ENCODE measurements at regions not wholly inside any gene's neighbourhood (a gene's known extent, or its start where the extent isn't known, plus 50 kb on each side); places are given as distances from the start of the nearest gene placed in this dataset.

- Histone ChIP-seq H3K27me3 (ENCODE audit: control insufficient read depth in 1 of 2, insufficient read depth in 2 of 2, low read length in 2 of 2) (no peaks in the 10 kb centered on the region), H3K9me3 (ENCODE audit: control insufficient read depth in 1 of 2, insufficient read depth in 1 of 2, low read length in 2 of 2) (no peaks in the 10 kb centered on the region), H3K4me1 (ENCODE audit: insufficient read depth, low read length) (no peaks in the 10 kb centered on the region), H3K36me3 (ENCODE audit: insufficient read depth, low read length) (no peaks in the 10 kb centered on the region), H3K27ac (ENCODE audit: low read depth in 1 of 2, low read length in 2 of 2) (no peak overlapping the region), H3K4me3 (ENCODE audit: low read length) (no peak overlapping the region)
- no peak for TF ChIP-seq CTCF (IDR thresholded peaks at IDR 0.05)
- Mint-ChIP-seq H3K36me3 (ENCODE audit: low read depth) (no peaks in the 10 kb centered on the region), H3K27ac (no peak overlapping the region), H3K4me1 (ENCODE audit: low read depth) (no peaks in the 10 kb centered on the region), H3K9me3 (no peaks in the 10 kb centered on the region), H3K27me3 (no peaks in the 10 kb centered on the region), H3K4me3 (no peak overlapping the region)
- CTCF ChIA-PET: no interaction called here
- intact Hi-C loops (cut with DNase I, micrococcal nuclease): no loop called here
- no peak for DNase-seq
- POLR2A ChIA-PET: no interaction called here
- no peak for ATAC-seq (ENCODE audit: poor library complexity)
These were observed 187.5 kb downstream of the ADSS2 start for GRCh38 chr1:244264163-244264562.

GRCh38 chr1:244265507-244265906 lies 186.2 kb downstream of the ADSS2 start:
- intact Hi-C loops (cut with DNase I, micrococcal nuclease): no loop called here
- no peaks in the 10 kb centered on the region for H3K9me3 Mint-ChIP-seq
- Histone ChIP-seq H3K27me3 (ENCODE audit: control insufficient read depth in 1 of 2, insufficient read depth in 2 of 2, low read length in 2 of 2) (no peaks in the 10 kb centered on the region), H3K9me3 (ENCODE audit: control insufficient read depth in 1 of 2, insufficient read depth in 1 of 2, low read length in 2 of 2) (peaks cover 0 to under 1% of the 10 kb centered on the region in 2 experiments), H3K36me3 (ENCODE audit: insufficient read depth, low read length) (no peaks in the 10 kb centered on the region), H3K4me3 (ENCODE audit: low read length) (no peak overlapping the region), H3K4me1 (ENCODE audit: insufficient read depth, low read length) (no peaks in the 10 kb centered on the region), H3K27ac (ENCODE audit: low read depth in 1 of 2, low read length in 2 of 2) (no peak overlapping the region)
- H3K4me3 Mint-ChIP-seq: no peak overlapping the region
- POLR2A ChIA-PET: no interaction called here
- ATAC-seq (ENCODE audit: poor library complexity): no peak
- no peak overlapping the region for H3K27ac Mint-ChIP-seq
- no peaks in the 10 kb centered on the region for H3K27me3 Mint-ChIP-seq
- no peak for TF ChIP-seq CTCF (IDR thresholded peaks at IDR 0.05)
- CTCF ChIA-PET: no interaction called here
- DNase-seq: no peak
- no peaks in the 10 kb centered on the region for H3K4me1 Mint-ChIP-seq (ENCODE audit: low read depth)
- no peaks in the 10 kb centered on the region for H3K36me3 Mint-ChIP-seq (ENCODE audit: low read depth)

GRCh38 chr1:244269169-244269568 lies 182.5 kb downstream of the ADSS2 start:
- no peaks in the 10 kb centered on the region for H3K27me3 Mint-ChIP-seq
- Histone ChIP-seq H3K27ac (ENCODE audit: low read depth in 1 of 2, low read length in 2 of 2) (no peak overlapping the region), H3K36me3 (ENCODE audit: insufficient read depth, low read length) (no peaks in the 10 kb centered on the region), H3K4me3 (ENCODE audit: low read length) (no peak overlapping the region), H3K27me3 (ENCODE audit: control insufficient read depth in 1 of 2, insufficient read depth in 2 of 2, low read length in 2 of 2) (no peaks in the 10 kb centered on the region), H3K9me3 (ENCODE audit: control insufficient read depth in 1 of 2, insufficient read depth in 1 of 2, low read length in 2 of 2) (peaks cover 0 to 5% of the 10 kb centered on the region in 2 experiments), H3K4me1 (ENCODE audit: insufficient read depth, low read length) (no peaks in the 10 kb centered on the region)
- no peaks in the 10 kb centered on the region for H3K9me3 Mint-ChIP-seq
- ChIA-PET CTCF (no interaction called here), POLR2A (no interaction called here)
- peaks cover 14% of the 10 kb centered on the region for H3K4me1 Mint-ChIP-seq (ENCODE audit: low read depth)
- H3K4me3 Mint-ChIP-seq: no peak overlapping the region
- intact Hi-C loops (cut with DNase I, micrococcal nuclease): no loop called here
- H3K36me3 Mint-ChIP-seq (ENCODE audit: low read depth): no peaks in the 10 kb centered on the region
- ATAC-seq (ENCODE audit: poor library complexity) (no peak), DNase-seq (no peak)
- TF ChIP-seq CTCF (IDR thresholded peaks at IDR 0.05): no peak
- no peak overlapping the region for H3K27ac Mint-ChIP-seq

Measured in CD4-positive, alpha-beta T cell (primary cell).